ENCODE measurements at regions not wholly inside any gene's neighbourhood (a gene's known extent, or its start where the extent isn't known, plus 50 kb on each side); places are given as distances from the start of the nearest gene placed in this dataset.

DNA sequence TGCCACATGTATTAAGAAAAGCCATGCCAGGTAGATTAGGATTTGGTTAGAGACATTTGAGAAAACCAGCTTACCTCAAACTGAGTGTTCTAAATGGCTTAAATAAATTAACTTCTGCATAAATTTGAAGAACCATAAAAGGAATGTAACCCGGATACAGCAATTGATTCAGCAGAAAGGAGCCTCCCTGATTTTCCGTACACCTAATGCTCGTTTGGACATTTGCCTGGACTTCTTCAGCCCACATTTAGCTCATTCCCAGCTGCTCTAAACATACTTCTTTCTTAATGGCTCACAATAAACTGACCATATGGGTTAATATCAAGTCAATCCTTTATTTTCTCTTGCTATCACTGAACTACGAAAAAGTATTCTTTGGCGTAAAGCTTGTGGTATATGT lies 392.4 kb downstream of the ZNF516 start:
- H3K27me3 ChIP-seq (replicated peaks; ENCODE audit: control insufficient read depth, insufficient read depth, low read length), result no peaks in the 10 kb centered on the region
- DNase-seq (ENCODE audit: extremely low read depth, insufficient read length), result no peak
- TF ChIP-seq, protein P1, sequence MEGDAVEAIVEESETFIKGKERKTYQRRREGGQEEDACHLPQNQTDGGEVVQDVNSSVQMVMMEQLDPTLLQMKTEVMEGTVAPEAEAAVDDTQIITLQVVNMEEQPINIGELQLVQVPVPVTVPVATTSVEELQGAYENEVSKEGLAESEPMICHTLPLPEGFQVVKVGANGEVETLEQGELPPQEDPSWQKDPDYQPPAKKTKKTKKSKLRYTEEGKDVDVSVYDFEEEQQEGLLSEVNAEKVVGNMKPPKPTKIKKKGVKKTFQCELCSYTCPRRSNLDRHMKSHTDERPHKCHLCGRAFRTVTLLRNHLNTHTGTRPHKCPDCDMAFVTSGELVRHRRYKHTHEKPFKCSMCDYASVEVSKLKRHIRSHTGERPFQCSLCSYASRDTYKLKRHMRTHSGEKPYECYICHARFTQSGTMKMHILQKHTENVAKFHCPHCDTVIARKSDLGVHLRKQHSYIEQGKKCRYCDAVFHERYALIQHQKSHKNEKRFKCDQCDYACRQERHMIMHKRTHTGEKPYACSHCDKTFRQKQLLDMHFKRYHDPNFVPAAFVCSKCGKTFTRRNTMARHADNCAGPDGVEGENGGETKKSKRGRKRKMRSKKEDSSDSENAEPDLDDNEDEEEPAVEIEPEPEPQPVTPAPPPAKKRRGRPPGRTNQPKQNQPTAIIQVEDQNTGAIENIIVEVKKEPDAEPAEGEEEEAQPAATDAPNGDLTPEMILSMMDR (IDR thresholded peaks at IDR 0.05; ENCODE audit: insufficient read depth, low read length, poor library complexity, severe bottlenecking), result no peak
- no peak overlapping the region for H3K4me3 ChIP-seq (replicated peaks; ENCODE audit: low read depth, low read length)
- H3K36me3 ChIP-seq (ENCODE audit: control insufficient read depth, insufficient read depth, low read length), result no peaks in the 10 kb centered on the region

GRCh38 chr18:76102156-76102555 lies 392.9 kb downstream of the ZNF516 start:
- H3K27me3 ChIP-seq (replicated peaks; ENCODE audit: control insufficient read depth, insufficient read depth, low read length), result no peaks in the 10 kb centered on the region
- no peaks in the 10 kb centered on the region for H3K36me3 ChIP-seq (ENCODE audit: control insufficient read depth, insufficient read depth, low read length)
- no peak overlapping the region for H3K4me3 ChIP-seq (replicated peaks; ENCODE audit: low read depth, low read length)
- TF ChIP-seq, protein P1 (IDR thresholded peaks at IDR 0.05; ENCODE audit: insufficient read depth, low read length, poor library complexity, severe bottlenecking), result no peak
- DNase-seq (ENCODE audit: extremely low read depth, insufficient read length), result no peak

DNA sequence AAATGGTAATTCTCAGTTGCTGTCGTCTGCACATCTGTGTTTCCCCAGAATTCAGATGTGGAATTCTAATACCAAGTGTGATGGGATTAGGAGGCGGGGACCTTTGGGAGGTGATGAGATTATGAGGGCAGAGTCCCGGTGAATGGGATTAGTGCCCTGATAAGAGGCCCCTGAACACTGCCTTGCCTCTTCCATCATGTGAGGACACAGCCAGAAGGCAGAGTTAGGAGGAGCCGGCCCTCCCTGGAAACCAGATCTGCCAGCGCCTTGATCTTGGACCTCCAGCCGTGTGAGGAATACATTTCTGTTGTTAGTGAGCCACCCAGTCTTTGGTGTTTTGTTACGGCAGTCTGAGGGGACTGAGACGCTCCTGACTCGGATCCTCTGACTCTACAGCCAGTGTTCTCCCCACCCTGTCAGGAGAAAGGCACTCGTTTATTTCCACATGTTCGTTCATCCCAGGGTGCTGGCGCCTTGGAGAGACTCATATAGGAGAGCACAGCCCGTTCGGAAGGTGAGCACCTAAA lies 395.0 kb downstream of the ZNF516 start:
- no peak for DNase-seq (ENCODE audit: extremely low read depth, insufficient read length)
- H3K36me3 ChIP-seq (ENCODE audit: control insufficient read depth, insufficient read depth, low read length), result no peaks in the 10 kb centered on the region
- H3K4me3 ChIP-seq (replicated peaks; ENCODE audit: low read depth, low read length), result no peak overlapping the region
- TF ChIP-seq, protein P1 (IDR thresholded peaks at IDR 0.05; ENCODE audit: insufficient read depth, low read length, poor library complexity, severe bottlenecking), result no peak
- no peaks in the 10 kb centered on the region for H3K27me3 ChIP-seq (replicated peaks; ENCODE audit: control insufficient read depth, insufficient read depth, low read length)

DNA sequence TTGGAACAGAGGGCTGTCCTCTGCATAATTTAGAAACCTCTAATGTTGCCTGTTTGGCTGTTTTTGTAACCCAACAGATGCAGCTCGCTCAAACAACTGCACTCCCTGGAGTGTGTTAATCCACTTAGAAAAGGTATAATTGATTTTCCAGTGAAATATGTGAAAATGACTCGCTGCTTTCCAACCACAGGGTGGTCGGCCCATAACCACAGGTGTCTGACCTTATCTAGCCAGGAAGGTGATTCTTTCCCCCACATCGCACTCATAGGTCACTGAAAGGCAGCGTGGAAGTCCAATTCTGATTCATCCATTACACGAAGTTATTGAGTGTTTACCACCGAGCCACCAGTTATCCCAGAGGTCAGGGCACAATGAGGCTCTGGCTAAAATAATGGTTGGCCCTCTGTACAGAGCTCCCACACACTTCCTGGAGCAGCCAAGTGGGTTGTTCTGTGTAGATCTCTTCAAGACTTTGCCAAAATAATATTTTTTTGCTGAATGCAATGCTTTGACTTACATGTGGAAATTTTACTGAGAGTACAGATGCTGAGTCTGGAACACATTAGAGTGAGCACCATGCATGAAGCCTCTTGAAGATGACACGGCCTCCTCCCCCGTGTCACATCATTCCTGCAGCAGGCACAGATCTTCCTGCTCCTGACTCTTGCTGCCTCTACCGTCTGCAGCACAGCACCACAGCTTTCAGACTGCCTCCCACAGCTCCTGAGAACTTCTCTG lies 396.2 kb downstream of the ZNF516 start:
- DNase-seq (ENCODE audit: extremely low read depth, insufficient read length), result no peak
- H3K27me3 ChIP-seq (replicated peaks; ENCODE audit: control insufficient read depth, insufficient read depth, low read length), result no peaks in the 10 kb centered on the region
- no peaks in the 10 kb centered on the region for H3K36me3 ChIP-seq (ENCODE audit: control insufficient read depth, insufficient read depth, low read length)
- TF ChIP-seq, protein P1 (IDR thresholded peaks at IDR 0.05; ENCODE audit: insufficient read depth, low read length, poor library complexity, severe bottlenecking), result no peak
- no peak overlapping the region for H3K4me3 ChIP-seq (replicated peaks; ENCODE audit: low read depth, low read length)

- DNase-seq (ENCODE audit: extremely low read depth, insufficient read length), result no peak
- H3K4me3 ChIP-seq (replicated peaks; ENCODE audit: low read depth, low read length), result no peak overlapping the region
- H3K27me3 ChIP-seq (replicated peaks; ENCODE audit: control insufficient read depth, insufficient read depth, low read length), result no peaks in the 10 kb centered on the region
- TF ChIP-seq, protein P1 (IDR thresholded peaks at IDR 0.05; ENCODE audit: insufficient read depth, low read length, poor library complexity, severe bottlenecking), result no peak
- no peaks in the 10 kb centered on the region for H3K36me3 ChIP-seq (ENCODE audit: control insufficient read depth, insufficient read depth, low read length)
Observed at GRCh38 chr18:76081536-76081935, 413.5 kb downstream of the ZNF516 start.
